Fibroblast of pulmonary artery (primary cell): ENCODE measurements at regions not wholly inside any gene's neighbourhood (a gene's known extent, or its start where the extent isn't known, plus 50 kb on each side); places are given as distances from the start of the nearest gene placed in this dataset.

Experiments
- DNase-seq: peaks from one replicate; pipeline ENCODE4 v3.0.0-alpha.2; 2010; ENCODE audit warnings: low read depth
- H3K4me3 ChIP-seq: replicated peaks from 2 replicates; pipeline ENCODE4 v1.5.1; 2011; ENCODE audit warnings: low read depth, mild to moderate bottlenecking, control low read depth, low read length, moderate library complexity
- CTCF ChIP-seq: IDR thresholded peaks from 2 replicates; pipeline ENCODE4 v1.5.1; 2011; ENCODE audit warnings: mild to moderate bottlenecking, control low read depth, low read length, inconsistent platforms; ENCODE audit errors: missing control alignments

GRCh38 chr18:22046473-22046872 lies 122.9 kb upstream of the GATA6 start:
- no peak for DNase-seq
- H3K4me3 ChIP-seq = no peak overlapping the region
- TF ChIP-seq CTCF = no peak

- TF ChIP-seq CTCF = no peak
- no peak overlapping the region for H3K4me3 ChIP-seq
- no peak for DNase-seq
These were observed 121.9 kb upstream of the GATA6 start for GRCh38 chr18:22047485-22047884.

GRCh38 chr18:22048221-22048620 lies 121.2 kb upstream of the GATA6 start:
- TF ChIP-seq CTCF = no peak
- no peak overlapping the region for H3K4me3 ChIP-seq
- no peak for DNase-seq

- TF ChIP-seq CTCF = no peak
- no peak for DNase-seq
- no peak overlapping the region for H3K4me3 ChIP-seq
These were observed 120.3 kb upstream of the GATA6 start for GRCh38 chr18:22048932-22049615.

- H3K4me3 ChIP-seq = no peak overlapping the region
- TF ChIP-seq CTCF = no peak
- DNase-seq = no peak
These were observed 116.8 kb upstream of the GATA6 start for GRCh38 chr18:22052405-22053105.

GRCh38 chr18:22055466-22056238 lies 113.7 kb upstream of the GATA6 start:
- H3K4me3 ChIP-seq = no peak overlapping the region
- TF ChIP-seq CTCF = no peak

More at GRCh38 chr18:22055466-22056238, 113.7 kb upstream of the GATA6 start:
- DNase-seq = no peak
